NT2/D1 (cell line): ENCODE measurements at regions not wholly inside any gene's neighbourhood (a gene's known extent, or its start where the extent isn't known, plus 50 kb on each side); places are given as distances from the start of the nearest gene placed in this dataset.

Experiments used
- DNase-seq: peaks from one replicate; pipeline ENCODE4 v3.0.0-alpha.2; 2011; ENCODE audit warnings: low read depth, low spot score
- H3K27me3 ChIP-seq: 2 replicates; pipeline ENCODE4 v1.6.0; 2011; ENCODE audit warnings: mild to moderate bottlenecking; ENCODE audit not compliant: insufficient read length, insufficient read depth
- H3K36me3 ChIP-seq: 2 replicates; pipeline ENCODE4 v1.6.1; 2011; ENCODE audit warnings: mild to moderate bottlenecking, low read length, mixed read lengths; ENCODE audit not compliant: insufficient read depth, insufficient read length
- H3K4me1 ChIP-seq: 2 replicates; pipeline ENCODE4 v1.5.1; 2011; ENCODE audit not compliant: insufficient read depth, insufficient read length
- H3K4me3 ChIP-seq: 2 replicates; pipeline ENCODE4 v1.5.1; 2011; ENCODE audit warnings: low read depth; ENCODE audit not compliant: insufficient read length
- H3K9ac ChIP-seq: 2 replicates; pipeline ENCODE4 v1.6.0; 2011; ENCODE audit warnings: low read depth; ENCODE audit not compliant: insufficient read length
- H3K9me3 ChIP-seq: 2 replicates; pipeline ENCODE4 v1.5.1; 2011; ENCODE audit warnings: mild to moderate bottlenecking, low read length; ENCODE audit not compliant: insufficient read depth
- SUZ12 ChIP-seq: IDR thresholded peaks from 2 replicates; pipeline ENCODE4 v1.6.1; 2011; ENCODE audit not compliant: insufficient read length, insufficient read depth; ENCODE audit errors: extremely low read depth
- YY1 ChIP-seq: IDR thresholded peaks from 2 replicates; pipeline ENCODE4 v1.6.1; 2011; ENCODE audit not compliant: insufficient read length, insufficient read depth
- ZNF274 ChIP-seq: IDR thresholded peaks from 2 replicates; pipeline ENCODE4 v1.6.1; 2011; ENCODE audit warnings: mild to moderate bottlenecking, low read depth, low read length

DNA sequence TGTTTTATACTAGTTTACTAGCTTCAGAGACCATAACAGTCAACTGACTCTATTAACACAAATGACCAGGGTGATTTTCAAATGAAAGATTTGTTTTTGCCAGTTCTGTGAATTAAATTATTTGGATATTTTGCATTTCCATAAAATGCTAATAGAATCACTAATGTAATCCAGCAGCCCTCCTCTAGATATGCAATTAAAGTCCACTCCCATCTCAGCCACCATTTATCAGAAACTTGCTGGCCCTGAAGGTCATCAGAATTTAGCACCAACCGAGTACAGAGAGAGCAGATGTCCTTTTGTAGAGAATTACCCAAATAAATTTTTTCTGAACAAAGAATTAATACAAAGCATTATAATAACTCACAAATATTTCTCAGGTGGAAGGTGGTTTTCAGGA is 531.1 kb upstream of the SLIT2 start:
- H3K9ac ChIP-seq = no peak overlapping the region
- TF ChIP-seq YY1 = no peak
- no peak for TF ChIP-seq SUZ12
- no peak for TF ChIP-seq ZNF274
- H3K4me3 ChIP-seq = no peak overlapping the region
- no peaks in the 10 kb centered on the region for H3K36me3 ChIP-seq
- DNase-seq = no peak
- H3K9me3 ChIP-seq = no peaks in the 10 kb centered on the region
- no peaks in the 10 kb centered on the region for H3K27me3 ChIP-seq
- H3K4me1 ChIP-seq = no peaks in the 10 kb centered on the region

DNA sequence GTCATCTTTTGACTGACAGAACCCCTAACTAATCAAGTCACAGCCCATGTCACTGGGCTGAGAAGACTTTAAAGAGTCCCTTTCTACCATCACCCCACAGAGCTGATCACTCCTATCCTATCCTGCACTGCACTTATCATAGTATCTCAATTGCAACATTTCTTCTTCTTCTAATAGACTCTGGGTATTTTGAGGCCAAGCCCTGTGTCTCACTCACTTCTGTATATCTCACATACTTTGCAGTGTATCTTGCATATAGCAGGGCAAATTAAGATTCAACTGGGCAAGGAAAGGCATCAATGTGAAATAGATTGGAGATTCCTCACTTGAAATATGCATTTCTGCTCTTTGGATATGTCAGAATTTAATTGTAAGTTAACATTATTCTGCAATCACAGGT is 531.5 kb upstream of the SLIT2 start:
- Histone ChIP-seq H3K36me3 (no peaks in the 10 kb centered on the region), H3K4me3 (no peak overlapping the region), H3K9me3 (no peaks in the 10 kb centered on the region), H3K9ac (no peak overlapping the region), H3K27me3 (no peaks in the 10 kb centered on the region), H3K4me1 (no peaks in the 10 kb centered on the region)
- no peak for TF ChIP-seq ZNF274
- no peak for TF ChIP-seq YY1
- TF ChIP-seq SUZ12 = no peak
- no peak for DNase-seq

- no peak overlapping the region for H3K9ac ChIP-seq
- DNase-seq = no peak
- H3K9me3 ChIP-seq = no peaks in the 10 kb centered on the region
- H3K27me3 ChIP-seq = no peaks in the 10 kb centered on the region
- TF ChIP-seq SUZ12 = no peak
- no peak for TF ChIP-seq ZNF274
- no peak for TF ChIP-seq YY1
- H3K4me3 ChIP-seq = no peak overlapping the region
- H3K36me3 ChIP-seq = no peaks in the 10 kb centered on the region
- H3K4me1 ChIP-seq = no peaks in the 10 kb centered on the region
Observed at GRCh38 chr4:19711871-19712270, 539.8 kb upstream of the SLIT2 start.

- no peak for DNase-seq
- Histone ChIP-seq H3K4me1 (no peaks in the 10 kb centered on the region), H3K9ac (no peak overlapping the region), H3K4me3 (no peak overlapping the region), H3K36me3 (no peaks in the 10 kb centered on the region), H3K27me3 (no peaks in the 10 kb centered on the region), H3K9me3 (no peaks in the 10 kb centered on the region)
- TF ChIP-seq SUZ12 = no peak
- TF ChIP-seq ZNF274 = no peak
- TF ChIP-seq YY1 = no peak
Observed at GRCh38 chr4:19707876-19708275, 543.8 kb upstream of the SLIT2 start.

DNA sequence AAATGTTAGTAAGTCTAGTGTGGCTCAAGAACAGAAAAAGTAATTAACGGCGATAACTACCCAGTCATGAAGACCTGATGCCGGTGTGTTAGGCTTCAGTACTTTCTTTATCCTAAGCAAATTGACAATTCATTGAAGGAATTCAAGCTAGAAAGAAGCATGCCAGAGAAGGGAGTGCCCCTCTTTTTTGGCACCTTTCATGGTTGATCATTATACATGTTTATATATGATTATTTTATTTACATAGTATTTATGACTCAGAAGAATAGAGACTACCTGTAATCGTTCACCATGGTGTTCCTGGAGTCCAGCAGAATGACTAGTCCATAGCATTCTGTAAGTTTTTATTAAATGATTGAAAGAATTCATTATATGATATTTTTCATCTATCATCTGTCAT is 548.3 kb upstream of the SLIT2 start:
- no peaks in the 10 kb centered on the region for H3K4me1 ChIP-seq
- no peak for TF ChIP-seq YY1
- no peak for TF ChIP-seq ZNF274
- TF ChIP-seq SUZ12 = no peak
- no peak overlapping the region for H3K9ac ChIP-seq
- no peak for DNase-seq
- no peak overlapping the region for H3K4me3 ChIP-seq
- H3K36me3 ChIP-seq = no peaks in the 10 kb centered on the region
- H3K27me3 ChIP-seq = no peaks in the 10 kb centered on the region
- H3K9me3 ChIP-seq = no peaks in the 10 kb centered on the region

DNA sequence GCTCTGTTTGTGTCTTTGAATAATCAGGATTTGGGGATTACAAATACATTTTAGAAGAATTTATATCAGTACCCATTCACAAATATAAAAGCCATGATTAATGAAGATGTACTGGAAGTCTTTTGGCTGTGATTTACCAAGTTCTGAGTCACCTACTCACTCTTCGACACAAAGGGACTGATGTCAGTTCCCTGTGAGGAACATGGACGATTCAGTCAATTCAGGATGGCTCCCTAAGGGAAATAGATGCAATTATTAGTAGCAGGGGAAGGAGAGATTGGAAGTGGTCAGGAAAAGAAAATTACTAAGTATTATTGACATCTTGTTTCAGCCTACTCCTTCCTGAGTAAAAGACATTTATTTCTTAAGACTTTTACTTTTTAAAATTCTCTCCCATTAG is 550.7 kb upstream of the SLIT2 start:
- Histone ChIP-seq H3K9me3 (no peaks in the 10 kb centered on the region), H3K36me3 (no peaks in the 10 kb centered on the region), H3K4me3 (no peak overlapping the region), H3K4me1 (no peaks in the 10 kb centered on the region), H3K27me3 (no peaks in the 10 kb centered on the region), H3K9ac (no peak overlapping the region)
- TF ChIP-seq ZNF274 (no peak), YY1 (no peak), SUZ12 (no peak)
- no peak for DNase-seq

- TF ChIP-seq YY1 = no peak
- no peak for TF ChIP-seq SUZ12
- no peak for TF ChIP-seq ZNF274
- Histone ChIP-seq H3K4me3 (no peak overlapping the region), H3K27me3 (no peaks in the 10 kb centered on the region), H3K36me3 (no peaks in the 10 kb centered on the region), H3K9me3 (no peaks in the 10 kb centered on the region), H3K9ac (no peak overlapping the region), H3K4me1 (no peaks in the 10 kb centered on the region)
- DNase-seq = no peak
Observed at GRCh38 chr4:19698961-19699360, 552.7 kb upstream of the SLIT2 start.

DNA sequence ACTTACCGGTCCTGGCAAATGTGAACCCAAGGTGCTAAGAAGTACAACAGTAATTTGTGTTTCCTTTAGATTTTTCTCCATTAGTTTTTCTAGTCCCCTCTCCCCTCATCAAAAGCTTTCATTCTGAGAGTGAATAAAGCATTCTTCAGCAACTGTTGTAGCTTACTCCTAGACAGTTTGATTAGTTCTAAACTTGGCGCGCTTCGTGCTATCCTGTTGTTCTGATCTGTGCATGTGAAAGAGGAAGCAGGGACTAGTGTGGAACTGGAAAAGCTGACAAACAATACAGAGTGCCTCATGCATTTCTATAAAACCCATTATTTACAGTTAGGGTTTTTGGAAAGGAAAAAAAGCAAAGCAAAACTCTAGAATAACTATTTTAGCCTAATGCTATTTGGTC is 556.9 kb upstream of the SLIT2 start:
- H3K36me3 ChIP-seq = no peaks in the 10 kb centered on the region
- no peak for TF ChIP-seq YY1
- no peak for TF ChIP-seq SUZ12
- no peak for TF ChIP-seq ZNF274
- no peak for DNase-seq
- H3K9me3 ChIP-seq = no peaks in the 10 kb centered on the region
- no peak overlapping the region for H3K9ac ChIP-seq
- H3K4me3 ChIP-seq = no peak overlapping the region
- H3K27me3 ChIP-seq = no peaks in the 10 kb centered on the region
- no peaks in the 10 kb centered on the region for H3K4me1 ChIP-seq
